Right lobe of liver (tissue), 6 donors: ENCODE measurements at regions not wholly inside any gene's neighbourhood (a gene's known extent, or its start where the extent isn't known, plus 50 kb on each side); places are given as distances from the start of the nearest gene placed in this dataset.

Experiments
- ATAC-seq, 4 donors: fragments of 200-7000 bp; cut with Tn5 transposase; one replicate each; pipeline ENCODE4 v1.9.1; 2020; ENCODE audit warnings: mild to moderate bottlenecking in 4 of 4, moderate library complexity in 4 of 4
- DNase-seq, 3 donors: peaks; one replicate each; pipeline ENCODE4 v3.0.0-alpha.2; 2020
- H3K27ac ChIP-seq, 3 donors: fragments of 200-600 bp; one replicate each; pipeline ENCODE4 v1.8.0; 2022
- H3K27me3 ChIP-seq, 2 donors: fragments of 200-600 bp; one replicate each; pipeline ENCODE4 v1.8.0; 2022
- H3K36me3 ChIP-seq, 4 donors: fragments of 200-600 bp; sonication (generic) in 1 of 4; one replicate each; pipeline versions ENCODE4 v1.5.1 to v1.8.0; 2017 to 2022; ENCODE audit warnings: control low read depth in 1 of 4
- H3K4me1 ChIP-seq, 4 donors: fragments of 200-600 bp; sonication (generic) in 1 of 4; one replicate each; pipeline versions ENCODE4 v1.5.1 to v1.8.0; 2017 to 2022; ENCODE audit warnings: control low read depth in 1 of 4
- H3K4me3 ChIP-seq, 3 donors: fragments of 200-600 bp; one replicate each; pipeline ENCODE4 v1.8.0; 2022
- H3K9me3 ChIP-seq, 4 donors: fragments of 200-600 bp; sonication (generic) in 1 of 4; one replicate each; pipeline versions ENCODE4 v1.5.1 to v1.8.0; 2017 to 2022; ENCODE audit warnings: control low read depth in 1 of 4
- POLR2A ChIP-seq: fragments of 450-650 bp; IDR thresholded peaks from one replicate; pipeline ENCODE4 v1.6.1; 2017; ENCODE audit warnings: antibody characterized with exemption, mild to moderate bottlenecking
- WGBS: methylation state at CpG from one replicate; pipeline ENCODE4 v1.1.6; 2018; ENCODE audit warnings: low coverage, low lambda C conversion rate; ENCODE audit not compliant: insufficient coverage; ENCODE audit errors: missing lambda C conversion rate; 5-methylcytosine and 5-hydroxymethylcytosine counted together
- intact Hi-C, 2 donors: fragments of 100-400 bp; cut with DNase I; formaldehyde crosslinking; loops; one replicate each; pipeline versions ENCODE4 v1.11.2 to v1.14.1; 2022
- TF ChIP-seq, protein P1 (sequence below), 4 donors: fragments of 200-600 bp in 3 of 4; fragments of 450-650 bp in 1 of 4; IDR thresholded peaks; one replicate each; pipeline versions ENCODE4 v1.5.1 to v1.8.0; 2016 to 2022; ENCODE audit warnings: antibody characterized with exemption in 4 of 4, mild to moderate bottlenecking in 2 of 4
- donor health status: DM: no; HTN: yes; CAD: no.
- donor health status: DM: no; HTN: no; CAD: no.
- donor health status: DM: no; HTN: no; CAD: no.
- donor health status: DM: no; HTN: yes; CAD: no.
- donor health status: DM: no; HTN: yes; CAD: no.

DNA sequence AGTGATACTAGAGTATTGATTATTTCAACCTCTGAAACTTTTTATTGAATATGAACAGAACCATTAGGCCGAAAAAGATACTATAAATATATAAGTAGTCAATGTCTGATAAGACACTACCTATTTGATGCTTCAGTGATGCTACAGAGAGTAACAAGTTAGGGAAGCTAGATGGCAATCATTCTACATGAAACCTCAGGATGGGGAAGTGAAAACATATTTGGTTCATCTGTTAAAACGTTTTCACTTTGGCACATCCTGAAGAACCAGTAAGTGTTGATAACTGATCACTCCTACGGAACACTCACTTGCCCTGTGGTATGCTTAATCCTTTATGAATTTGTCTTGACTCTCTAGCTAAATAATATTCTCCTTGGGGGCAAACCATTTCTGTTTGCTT is 1064.9 kb downstream of the NXPH1 start:
- Histone ChIP-seq H3K4me3 (no peak overlapping the region), H3K9me3 (no peaks in the 10 kb centered on the region), H3K4me1 (no peaks in the 10 kb centered on the region), H3K36me3 (no peaks in the 10 kb centered on the region), H3K27me3 (no peaks in the 10 kb centered on the region), H3K27ac (no peak overlapping the region)
- DNase-seq (no peak), ATAC-seq (no peak)
- TF ChIP-seq POLR2A: no peak
- TF ChIP-seq, protein P1, sequence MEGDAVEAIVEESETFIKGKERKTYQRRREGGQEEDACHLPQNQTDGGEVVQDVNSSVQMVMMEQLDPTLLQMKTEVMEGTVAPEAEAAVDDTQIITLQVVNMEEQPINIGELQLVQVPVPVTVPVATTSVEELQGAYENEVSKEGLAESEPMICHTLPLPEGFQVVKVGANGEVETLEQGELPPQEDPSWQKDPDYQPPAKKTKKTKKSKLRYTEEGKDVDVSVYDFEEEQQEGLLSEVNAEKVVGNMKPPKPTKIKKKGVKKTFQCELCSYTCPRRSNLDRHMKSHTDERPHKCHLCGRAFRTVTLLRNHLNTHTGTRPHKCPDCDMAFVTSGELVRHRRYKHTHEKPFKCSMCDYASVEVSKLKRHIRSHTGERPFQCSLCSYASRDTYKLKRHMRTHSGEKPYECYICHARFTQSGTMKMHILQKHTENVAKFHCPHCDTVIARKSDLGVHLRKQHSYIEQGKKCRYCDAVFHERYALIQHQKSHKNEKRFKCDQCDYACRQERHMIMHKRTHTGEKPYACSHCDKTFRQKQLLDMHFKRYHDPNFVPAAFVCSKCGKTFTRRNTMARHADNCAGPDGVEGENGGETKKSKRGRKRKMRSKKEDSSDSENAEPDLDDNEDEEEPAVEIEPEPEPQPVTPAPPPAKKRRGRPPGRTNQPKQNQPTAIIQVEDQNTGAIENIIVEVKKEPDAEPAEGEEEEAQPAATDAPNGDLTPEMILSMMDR (IDR thresholded peaks at IDR 0.05): no peak
- 20% methylated on average over 3 of the region's 3 CpGs for WGBS
- intact Hi-C loops: no loop called here

DNA sequence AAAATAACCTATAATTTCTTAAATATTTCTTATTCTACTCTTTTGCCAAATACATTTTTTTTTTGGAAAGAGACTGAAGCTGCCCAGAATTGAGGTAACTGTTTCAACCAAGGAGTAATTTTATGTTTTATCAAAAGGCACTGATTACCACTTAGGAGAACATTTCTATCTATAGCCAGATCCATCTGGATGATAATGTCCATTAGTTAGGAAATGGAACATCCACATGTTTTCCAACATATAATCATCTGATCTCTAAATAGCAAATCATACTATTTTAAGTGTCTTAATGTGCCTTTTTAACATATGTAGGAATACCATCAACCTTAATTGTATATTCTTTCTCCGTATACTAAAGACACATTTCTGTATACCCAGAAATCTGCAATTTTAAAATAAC is 1068.9 kb downstream of the NXPH1 start:
- Histone ChIP-seq H3K4me3 (no peak overlapping the region), H3K36me3 (no peaks in the 10 kb centered on the region), H3K4me1 (no peaks in the 10 kb centered on the region), H3K27ac (no peak overlapping the region), H3K9me3 (no peaks in the 10 kb centered on the region), H3K27me3 (no peaks in the 10 kb centered on the region)
- whole genome bisulfite sequencing: 73% methylated on average over 1 of the region's 1 CpG
- DNase-seq: no peak
- TF ChIP-seq POLR2A: no peak
- TF ChIP-seq, protein P1 (IDR thresholded peaks at IDR 0.05): no peak
- no peak for ATAC-seq
- intact Hi-C loops: no loop called here

DNA sequence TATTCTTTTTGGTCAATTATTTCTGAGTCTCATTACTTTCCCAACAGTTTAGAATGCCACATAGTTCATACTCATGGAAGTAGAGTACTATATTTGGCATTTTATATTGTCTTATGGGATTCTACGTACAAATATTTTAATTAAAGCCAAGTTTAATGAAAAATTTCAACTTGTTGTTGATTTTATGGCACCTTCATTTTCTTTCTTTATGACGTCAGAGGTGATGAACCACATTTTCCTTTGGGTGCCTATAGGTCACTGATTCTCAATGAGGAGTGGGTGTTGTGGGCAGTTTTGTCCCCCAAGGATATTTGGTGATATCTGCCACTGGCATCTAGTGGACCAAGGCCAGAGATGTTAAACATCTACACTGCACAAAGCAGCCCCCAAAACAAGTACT is 1071.3 kb downstream of the NXPH1 start:
- Histone ChIP-seq H3K27me3 (no peaks in the 10 kb centered on the region), H3K4me3 (no peak overlapping the region), H3K27ac (no peak overlapping the region), H3K36me3 (no peaks in the 10 kb centered on the region), H3K9me3 (no peaks in the 10 kb centered on the region), H3K4me1 (no peaks in the 10 kb centered on the region)
- 48% methylated on average over 2 of the region's 2 CpGs for WGBS
- intact Hi-C loops: no loop called here
- TF ChIP-seq POLR2A: no peak
- TF ChIP-seq, protein P1 (IDR thresholded peaks at IDR 0.05): no peak
- ATAC-seq (no peak), DNase-seq (no peak)

DNA sequence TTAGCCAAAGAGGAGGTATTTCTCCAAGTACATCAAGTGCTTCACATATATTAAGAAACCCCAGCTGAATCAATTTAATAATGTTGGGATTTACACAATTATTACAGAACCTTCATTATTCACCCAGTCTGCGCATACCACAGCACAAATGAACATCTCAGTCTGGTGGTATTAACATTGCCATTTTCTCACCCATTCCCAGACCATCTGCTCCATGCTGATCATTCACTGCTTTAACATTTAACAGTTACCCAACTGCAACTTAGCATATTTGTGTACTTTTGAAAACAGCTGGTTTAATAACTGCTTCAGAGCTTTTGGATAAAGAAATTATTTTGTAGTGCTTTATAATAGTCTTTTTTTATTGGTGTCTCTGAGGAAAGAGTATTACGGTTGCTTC is 1072.1 kb downstream of the NXPH1 start:
- Histone ChIP-seq H3K36me3 (no peaks in the 10 kb centered on the region), H3K4me3 (no peak overlapping the region), H3K9me3 (no peaks in the 10 kb centered on the region), H3K27me3 (no peaks in the 10 kb centered on the region), H3K4me1 (no peaks in the 10 kb centered on the region), H3K27ac (no peak overlapping the region)
- intact Hi-C loops: no loop called here
- no peak for DNase-seq
- ATAC-seq: no peak
- 74% methylated on average over 2 of the region's 2 CpGs for WGBS
- TF ChIP-seq POLR2A: no peak
- TF ChIP-seq, protein P1 (IDR thresholded peaks at IDR 0.05): no peak

GRCh38 chr7:9507290-9507689 is 1073.9 kb downstream of the NXPH1 start:
- H3K9me3 ChIP-seq: no peaks in the 10 kb centered on the region
- no peak overlapping the region for H3K4me3 ChIP-seq
- intact Hi-C loops: no loop called here
- no peaks in the 10 kb centered on the region for H3K27me3 ChIP-seq
- no peak for DNase-seq
- 12% methylated on average over 3 of the region's 3 CpGs for WGBS
- no peaks in the 10 kb centered on the region for H3K36me3 ChIP-seq
- ATAC-seq: no peak
- TF ChIP-seq, protein P1 (IDR thresholded peaks at IDR 0.05): no peak
- no peak for TF ChIP-seq POLR2A
- H3K4me1 ChIP-seq: no peaks in the 10 kb centered on the region
- no peak overlapping the region for H3K27ac ChIP-seq
